ENCODE measurements at regions not wholly inside any gene's neighbourhood (a gene's known extent, or its start where the extent isn't known, plus 50 kb on each side); places are given as distances from the start of the nearest gene placed in this dataset.

GRCh38 chr14:59116984-59117415, 71.5 kb upstream of the DAAM1 start:
- no peak for TF ChIP-seq POLR2A (IDR thresholded peaks at IDR 0.05)
- TF ChIP-seq CTCF (IDR thresholded peaks at IDR 0.05) = no peak
- no peak for TF ChIP-seq POLR2AphosphoS5 (IDR thresholded peaks at IDR 0.05)
- no peak for TF ChIP-seq EP300 (IDR thresholded peaks at IDR 0.05)
